Heart left ventricle (tissue), 16 donors: ENCODE measurements at regions not wholly inside any gene's neighbourhood (a gene's known extent, or its start where the extent isn't known, plus 50 kb on each side); places are given as distances from the start of the nearest gene placed in this dataset.
"Not testable (repeated sequence)": the region's sequence is repeated elsewhere in the genome, so short reads cannot be mapped to it uniquely, and the experiment has no call there.

ENCODE experiments used
- ATAC-seq, 4 donors: fragments of 200-7000 bp; cut with Tn5 transposase; one replicate each; pipeline ENCODE4 v1.9.1; 2020 to 2022; ENCODE audit warnings: moderate library complexity in 4 of 4, mild to moderate bottlenecking in 3 of 4, moderate number of reproducible peaks in 1 of 4
- DNase-seq, 5 donors: peaks; one replicate each; pipeline ENCODE4 v3.0.0-alpha.2; 2020
- H3K27ac ChIP-seq, 12 donors: fragments of 200-600 bp; sonication (generic) in 4 of 12; one replicate each; pipeline versions ENCODE4 v1.5.0 to v1.8.0; 2016 to 2022; ENCODE audit warnings: mild to moderate bottlenecking in 2 of 12
- H3K27me3 ChIP-seq, 9 donors: fragments of 200-600 bp; sonication (generic) in 2 of 9; one replicate each; pipeline versions ENCODE4 v1.5.1 to v1.8.0; 2016 to 2022; ENCODE audit warnings: mild to moderate bottlenecking in 3 of 9
- H3K36me3 ChIP-seq, 9 donors: fragments of 200-600 bp; sonication (generic) in 2 of 9; one replicate each; pipeline versions ENCODE4 v1.5.0 to v1.8.0; 2018 to 2022; ENCODE audit warnings: mild to moderate bottlenecking in 2 of 9
- H3K4me1 ChIP-seq, 12 donors: fragments of 200-600 bp; sonication (generic) in 4 of 12; one replicate each; pipeline versions ENCODE4 v1.5.0 to v1.8.0; 2016 to 2022; ENCODE audit warnings: mild to moderate bottlenecking in 3 of 12
- H3K4me3 ChIP-seq, 12 donors: fragments of 200-600 bp; sonication (generic) in 4 of 12; one replicate each; pipeline versions ENCODE4 v1.5.0 to v1.8.0; 2017 to 2022; ENCODE audit warnings: mild to moderate bottlenecking in 9 of 12, moderate library complexity in 4 of 12
- H3K9me3 ChIP-seq, 12 donors: fragments of 200-600 bp; sonication (generic) in 4 of 12; one replicate each; pipeline versions ENCODE4 v1.5.0 to v1.8.0; 2016 to 2022; ENCODE audit warnings: mild to moderate bottlenecking in 1 of 12
- POLR2A ChIP-seq, 2 donors: fragments of 450-650 bp; IDR thresholded peaks; one replicate each; pipeline ENCODE4 v1.6.1; 2017; ENCODE audit warnings: antibody characterized with exemption in 2 of 2, mild to moderate bottlenecking in 2 of 2, moderate library complexity in 2 of 2
- WGBS, 4 donors: extraction: QIAGEN DNeasy Blood & Tissue Kit in 2 of 4; methylation state at CpG; one replicate each; pipeline versions ENCODE4 v1.1.5 to v1.1.7; 2013 to 2018; 5-methylcytosine and 5-hydroxymethylcytosine counted together
- intact Hi-C, 10 donors: fragments of 100-400 bp; cut with DNase I; formaldehyde crosslinking; loops; one replicate each; pipeline versions ENCODE4 v1.11.1 to v1.14.2; 2022
- TF ChIP-seq, protein P1 (sequence below), 12 donors: fragments of 200-600 bp; sonication (generic) in 4 of 12; IDR thresholded peaks; one replicate each; pipeline versions ENCODE4 v1.5.0 to v1.8.0; 2018 to 2022; ENCODE audit warnings: antibody characterized with exemption in 12 of 12, mild to moderate bottlenecking in 5 of 12
- donor health status: ischemic (EF 13 %, LVEDD 7.1; RV severe dilation, severe dysfunction).
- donor health status: healthy with polysubstance abuse.
- donor health status: DM: no; HTN: yes; CAD: no.
- donor health status: DM: no; HTN: no; CAD: no.
- donor health status: ischemic (EF 25% LVEDD 6.9; RV normal size, moderate dysfunction).
- donor health status: ischemic (EF 25% LVEDD 5.7; RV mildly dilated, moderate dysfunction).
- donor health status: healthy.
- donor health status: DM: yes; HTN: yes; CAD: no.
- donor health status: ischemic (EF 35%, LVEDD 5.7; RV mildly dilated, moderate dysfunction).
- donor health status: nonischemic (EF 11% LVEDD 7.7; RV severe dilation, severe dysfunction).
- donor health status: DM: yes; HTN: yes; CAD: no.
- donor health status: PGD.
- donor health status: ischemic (EF 29% LVEDD 5.4; RV normal size, mild dysfunction).
- donor health status: nonischemic (EF 23%, LVEDD 6.1; RV moderate dilation, normal function).

GRCh38 chr6:68169922-68170321 is 465.2 kb upstream of the ADGRB3 start:
- no peaks in the 10 kb centered on the region for H3K9me3 ChIP-seq
- no peak overlapping the region for H3K4me3 ChIP-seq
- no peak for DNase-seq
- 48 to 66% (median 59%) methylated on average over 1 of the region's 1 CpG for WGBS, 4 donors
- intact Hi-C loops: no loop called here
- no peak overlapping the region for H3K27ac ChIP-seq
- no peaks in the 10 kb centered on the region for H3K36me3 ChIP-seq
- H3K27me3 ChIP-seq: no peaks in the 10 kb centered on the region
- TF ChIP-seq POLR2A (IDR thresholded peaks at IDR 0.05): no peak
- TF ChIP-seq, protein P1, sequence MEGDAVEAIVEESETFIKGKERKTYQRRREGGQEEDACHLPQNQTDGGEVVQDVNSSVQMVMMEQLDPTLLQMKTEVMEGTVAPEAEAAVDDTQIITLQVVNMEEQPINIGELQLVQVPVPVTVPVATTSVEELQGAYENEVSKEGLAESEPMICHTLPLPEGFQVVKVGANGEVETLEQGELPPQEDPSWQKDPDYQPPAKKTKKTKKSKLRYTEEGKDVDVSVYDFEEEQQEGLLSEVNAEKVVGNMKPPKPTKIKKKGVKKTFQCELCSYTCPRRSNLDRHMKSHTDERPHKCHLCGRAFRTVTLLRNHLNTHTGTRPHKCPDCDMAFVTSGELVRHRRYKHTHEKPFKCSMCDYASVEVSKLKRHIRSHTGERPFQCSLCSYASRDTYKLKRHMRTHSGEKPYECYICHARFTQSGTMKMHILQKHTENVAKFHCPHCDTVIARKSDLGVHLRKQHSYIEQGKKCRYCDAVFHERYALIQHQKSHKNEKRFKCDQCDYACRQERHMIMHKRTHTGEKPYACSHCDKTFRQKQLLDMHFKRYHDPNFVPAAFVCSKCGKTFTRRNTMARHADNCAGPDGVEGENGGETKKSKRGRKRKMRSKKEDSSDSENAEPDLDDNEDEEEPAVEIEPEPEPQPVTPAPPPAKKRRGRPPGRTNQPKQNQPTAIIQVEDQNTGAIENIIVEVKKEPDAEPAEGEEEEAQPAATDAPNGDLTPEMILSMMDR (IDR thresholded peaks at IDR 0.05): no peak
- ATAC-seq: no peak
- no peaks in the 10 kb centered on the region for H3K4me1 ChIP-seq

GRCh38 chr6:68167604-68168003 is 467.5 kb upstream of the ADGRB3 start:
- Histone ChIP-seq H3K27ac (no peak overlapping the region), H3K4me1 (no peaks in the 10 kb centered on the region), H3K36me3 (no peaks in the 10 kb centered on the region), H3K9me3 (no peaks in the 10 kb centered on the region), H3K27me3 (no peaks in the 10 kb centered on the region), H3K4me3 (no peak overlapping the region)
- intact Hi-C loops: no loop called here
- no peak for DNase-seq
- ATAC-seq: no peak
- TF ChIP-seq POLR2A (IDR thresholded peaks at IDR 0.05): no peak
- TF ChIP-seq, protein P1 (IDR thresholded peaks at IDR 0.05): no peak
- WGBS, 4 donors: 62 to 66% (median 66%) methylated on average over 2 of the region's 2 CpGs

DNA sequence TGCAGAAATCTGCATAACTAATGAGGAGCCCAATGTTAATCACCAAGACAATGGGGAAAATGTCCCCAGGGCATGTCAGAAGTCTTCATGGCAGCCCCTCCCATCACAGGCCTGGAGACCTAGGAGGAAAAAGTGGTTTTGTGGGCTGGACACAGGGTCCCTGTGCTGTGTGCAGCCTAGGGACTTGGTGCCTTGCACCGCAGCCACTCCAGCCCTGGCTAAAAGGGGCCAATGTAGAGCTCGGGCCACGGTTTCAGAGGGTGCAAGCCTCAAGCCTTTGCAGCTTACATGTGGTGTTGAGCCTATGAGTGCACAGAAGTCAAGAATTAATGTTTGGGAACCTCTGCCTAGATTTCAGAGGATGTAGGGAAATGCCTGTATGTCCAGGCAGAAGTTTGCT is 474.3 kb upstream of the ADGRB3 start:
- 62 to 88% (median 82%) methylated on average over 2 to 3 of the region's 3 CpGs for WGBS, 4 donors
- H3K27me3 ChIP-seq, H3K4me1 ChIP-seq, ATAC-seq, intact Hi-C loops, DNase-seq, H3K4me3 ChIP-seq, H3K27ac ChIP-seq, H3K36me3 ChIP-seq: not testable (repeated sequence)
- peaks cover 0 to 12% (median 0%) of the 10 kb centered on the region in 12 donors for H3K9me3 ChIP-seq

DNA sequence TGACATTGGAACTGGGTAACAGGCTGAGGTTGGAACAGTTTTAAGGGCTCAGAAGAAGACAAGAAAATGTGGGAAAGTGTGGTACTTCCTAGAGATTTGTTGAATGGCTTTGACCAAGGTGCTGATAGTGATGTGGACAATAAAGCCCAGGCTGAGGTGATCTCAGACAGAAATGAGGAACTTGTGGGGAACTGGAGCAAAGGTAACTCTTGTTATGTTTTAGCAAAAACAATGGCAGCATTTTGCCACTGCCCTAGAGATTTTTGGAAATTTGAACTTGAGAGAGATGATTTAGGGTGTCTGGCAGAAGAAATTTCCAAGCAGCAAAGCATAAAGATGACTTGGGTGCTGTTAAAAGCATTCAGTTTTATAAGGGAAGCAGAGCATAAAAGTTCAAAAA is 474.7 kb upstream of the ADGRB3 start:
- no peak overlapping the region for H3K4me3 ChIP-seq
- DNase-seq (no peak), ATAC-seq (no peak)
- H3K27ac ChIP-seq: no peak overlapping the region
- peaks cover 0 to 12% (median 0%) of the 10 kb centered on the region in 12 donors for H3K9me3 ChIP-seq
- no peaks in the 10 kb centered on the region for H3K27me3 ChIP-seq
- intact Hi-C loops: no loop called here
- TF ChIP-seq, protein P1 (IDR thresholded peaks at IDR 0.05): no peak
- TF ChIP-seq POLR2A (IDR thresholded peaks at IDR 0.05): no peak
- no peaks in the 10 kb centered on the region for H3K36me3 ChIP-seq
- no peaks in the 10 kb centered on the region for H3K4me1 ChIP-seq

- Histone ChIP-seq H3K36me3 (no peaks in the 10 kb centered on the region), H3K4me3 (no peak overlapping the region), H3K9me3 (peaks cover 0 to 12% (median 0%) of the 10 kb centered on the region in 12 donors), H3K27ac (no peak overlapping the region), H3K27me3 (no peaks in the 10 kb centered on the region), H3K4me1 (no peaks in the 10 kb centered on the region)
- DNase-seq (no peak), ATAC-seq (no peak)
- WGBS, 4 donors: 85 to 89% (median 87%) methylated on average over 2 of the region's 2 CpGs
- intact Hi-C loops: no loop called here
- TF ChIP-seq, protein P1 (IDR thresholded peaks at IDR 0.05): no peak
- no peak for TF ChIP-seq POLR2A (IDR thresholded peaks at IDR 0.05)
Measured at GRCh38 chr6:68159433-68159832, 475.6 kb upstream of the ADGRB3 start.
